Uterus (tissue), 3 donors: ENCODE measurements at regions not wholly inside any gene's neighbourhood (a gene's known extent, or its start where the extent isn't known, plus 50 kb on each side); places are given as distances from the start of the nearest gene placed in this dataset.
"Not testable (repeated sequence)": the region's sequence is repeated elsewhere in the genome, so short reads cannot be mapped to it uniquely, and the experiment has no call there.

ENCODE experiments used
- DNase-seq, 2 donors: peaks; one replicate each; pipeline ENCODE4 v3.0.0-alpha.2; 2019 to 2020
- H3K27ac ChIP-seq, 2 donors: fragments of 200-600 bp; sonication (generic); 1 replicate in 1 of 2; 2 replicates in 1 of 2; pipeline ENCODE4 v1.5.1; 2016 to 2018
- H3K27me3 ChIP-seq, 2 donors: fragments of 200-600 bp; sonication (generic); one replicate each; pipeline ENCODE4 v1.5.1; 2018 to 2019; ENCODE audit warnings: control low read depth in 1 of 2
- H3K36me3 ChIP-seq, 2 donors: fragments of 200-600 bp; sonication (generic); one replicate each; pipeline ENCODE4 v1.5.1; 2019; ENCODE audit warnings: control low read depth in 1 of 2
- H3K4me1 ChIP-seq, 2 donors: fragments of 200-600 bp; sonication (generic); one replicate each; pipeline ENCODE4 v1.5.1; 2018 to 2019; ENCODE audit warnings: control low read depth in 1 of 2
- H3K4me3 ChIP-seq, 2 donors: fragments of 200-600 bp; sonication (generic); 1 replicate in 1 of 2; 2 replicates in 1 of 2; pipeline ENCODE4 v1.5.1; 2018 to 2019; ENCODE audit warnings: mild to moderate bottlenecking in 1 of 2
- H3K9me3 ChIP-seq, 2 donors: fragments of 200-600 bp; sonication (generic); one replicate each; pipeline ENCODE4 v1.5.1; 2019; ENCODE audit warnings: control low read depth in 1 of 2
- POLR2A ChIP-seq, 2 donors: fragments of 450-650 bp; IDR thresholded peaks; one replicate each; pipeline ENCODE4 v1.6.1; 2016; ENCODE audit warnings: antibody characterized with exemption in 2 of 2, mild to moderate bottlenecking in 1 of 2, moderate library complexity in 1 of 2
- intact Hi-C: fragments of 100-400 bp; cut with DNase I; formaldehyde crosslinking; loops from one replicate; pipeline ENCODE4 v1.15.1; 2023; ENCODE audit warnings: low total_unique reads
- TF ChIP-seq, protein P1 (sequence below), 4 experiments: fragments of 200-600 bp in 2 of 4; fragments of 450-650 bp in 2 of 4; sonication (generic) in 2 of 4; IDR thresholded peaks; one replicate each; pipeline ENCODE4 v1.5.1; 2016 to 2019; ENCODE audit warnings: antibody characterized with exemption in 4 of 4, mild to moderate bottlenecking in 2 of 4, moderate library complexity in 1 of 4
- donor health status: DM: yes; HTN: yes; CAD: no.

DNA sequence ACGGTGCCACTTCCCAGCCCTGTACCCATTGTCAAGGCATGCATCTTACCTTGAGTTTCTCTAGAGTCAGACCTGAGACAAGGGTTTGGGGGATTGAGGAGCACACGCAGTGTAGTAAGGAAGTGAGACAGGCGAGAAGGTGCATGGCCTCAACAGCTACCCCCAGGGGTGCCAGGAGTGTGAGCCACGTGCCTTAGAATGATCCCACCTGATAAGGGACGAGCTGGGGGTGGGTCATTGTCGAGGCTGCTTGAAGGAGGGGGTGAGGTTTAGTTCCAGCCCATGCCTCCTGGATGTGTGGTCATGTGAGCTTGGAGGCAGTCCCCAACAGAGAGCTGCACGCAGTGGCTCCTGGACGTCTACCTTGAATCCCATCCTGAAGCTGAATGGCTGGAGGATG lies 320.5 kb downstream of the VRK1 start:
- Histone ChIP-seq H3K27me3 (no peaks in the 10 kb centered on the region), H3K9me3 (no peaks in the 10 kb centered on the region), H3K4me3 (no peak overlapping the region), H3K27ac (no peak overlapping the region), H3K4me1 (no peaks in the 10 kb centered on the region), H3K36me3 (no peaks in the 10 kb centered on the region)
- DNase-seq: no peak
- no peak for TF ChIP-seq POLR2A (IDR thresholded peaks at IDR 0.05)
- TF ChIP-seq, protein P1, sequence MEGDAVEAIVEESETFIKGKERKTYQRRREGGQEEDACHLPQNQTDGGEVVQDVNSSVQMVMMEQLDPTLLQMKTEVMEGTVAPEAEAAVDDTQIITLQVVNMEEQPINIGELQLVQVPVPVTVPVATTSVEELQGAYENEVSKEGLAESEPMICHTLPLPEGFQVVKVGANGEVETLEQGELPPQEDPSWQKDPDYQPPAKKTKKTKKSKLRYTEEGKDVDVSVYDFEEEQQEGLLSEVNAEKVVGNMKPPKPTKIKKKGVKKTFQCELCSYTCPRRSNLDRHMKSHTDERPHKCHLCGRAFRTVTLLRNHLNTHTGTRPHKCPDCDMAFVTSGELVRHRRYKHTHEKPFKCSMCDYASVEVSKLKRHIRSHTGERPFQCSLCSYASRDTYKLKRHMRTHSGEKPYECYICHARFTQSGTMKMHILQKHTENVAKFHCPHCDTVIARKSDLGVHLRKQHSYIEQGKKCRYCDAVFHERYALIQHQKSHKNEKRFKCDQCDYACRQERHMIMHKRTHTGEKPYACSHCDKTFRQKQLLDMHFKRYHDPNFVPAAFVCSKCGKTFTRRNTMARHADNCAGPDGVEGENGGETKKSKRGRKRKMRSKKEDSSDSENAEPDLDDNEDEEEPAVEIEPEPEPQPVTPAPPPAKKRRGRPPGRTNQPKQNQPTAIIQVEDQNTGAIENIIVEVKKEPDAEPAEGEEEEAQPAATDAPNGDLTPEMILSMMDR (IDR thresholded peaks at IDR 0.05): no peak
- intact Hi-C loops: no loop called here

DNA sequence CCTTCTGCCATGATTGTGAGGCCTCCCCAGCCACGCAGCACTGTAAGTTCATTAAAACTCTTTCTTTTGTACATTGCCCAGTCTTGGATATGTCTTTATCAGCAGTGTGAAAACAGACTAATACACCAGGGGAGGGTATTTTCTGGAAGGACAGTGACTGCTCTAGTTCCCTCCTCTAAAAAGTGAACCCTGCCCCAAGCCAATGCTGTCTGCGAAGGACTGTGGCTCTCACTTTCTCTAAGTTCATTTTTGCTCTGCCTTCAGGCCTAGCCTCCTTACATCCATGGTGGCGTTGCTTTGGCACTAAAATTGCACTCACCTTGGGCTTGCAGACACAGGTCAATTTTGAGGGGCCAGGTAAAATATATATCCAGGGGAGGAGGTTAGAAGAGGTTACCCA lies 323.0 kb downstream of the VRK1 start:
- Histone ChIP-seq H3K4me1 (no peaks in the 10 kb centered on the region), H3K9me3 (no peaks in the 10 kb centered on the region), H3K4me3 (no peak overlapping the region), H3K27ac (no peak overlapping the region), H3K36me3 (no peaks in the 10 kb centered on the region), H3K27me3 (no peaks in the 10 kb centered on the region)
- TF ChIP-seq, protein P1 (IDR thresholded peaks at IDR 0.05): no peak
- TF ChIP-seq POLR2A (IDR thresholded peaks at IDR 0.05): no peak
- no peak for DNase-seq
- intact Hi-C loops: no loop called here

DNA sequence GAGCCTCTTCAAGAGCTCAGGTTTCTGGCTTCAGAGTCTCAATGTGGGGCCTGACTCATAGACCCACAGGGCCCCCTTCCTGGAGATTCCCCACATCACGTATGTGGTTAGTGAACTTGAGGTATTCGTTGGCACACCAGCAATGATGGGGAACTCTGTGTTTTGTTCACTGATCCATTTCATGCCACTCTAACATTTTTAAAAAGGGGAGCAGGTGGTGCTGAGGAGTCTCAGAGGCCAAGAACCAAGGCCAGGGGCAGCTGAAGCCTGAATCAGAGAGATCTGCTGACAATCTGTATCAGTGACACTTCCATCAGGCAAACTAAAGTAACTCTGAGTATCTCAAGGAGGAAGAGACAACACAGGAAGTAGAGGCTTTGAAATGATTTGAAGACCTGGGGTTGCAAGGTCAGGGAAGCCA lies 323.4 kb downstream of the VRK1 start:
- Histone ChIP-seq H3K9me3 (no peaks in the 10 kb centered on the region), H3K36me3 (no peaks in the 10 kb centered on the region), H3K27ac (no peak overlapping the region), H3K27me3 (no peaks in the 10 kb centered on the region), H3K4me1 (no peaks in the 10 kb centered on the region), H3K4me3 (no peak overlapping the region)
- intact Hi-C loops: no loop called here
- no peak for DNase-seq
- TF ChIP-seq, protein P1 (IDR thresholded peaks at IDR 0.05): no peak
- no peak for TF ChIP-seq POLR2A (IDR thresholded peaks at IDR 0.05)

DNA sequence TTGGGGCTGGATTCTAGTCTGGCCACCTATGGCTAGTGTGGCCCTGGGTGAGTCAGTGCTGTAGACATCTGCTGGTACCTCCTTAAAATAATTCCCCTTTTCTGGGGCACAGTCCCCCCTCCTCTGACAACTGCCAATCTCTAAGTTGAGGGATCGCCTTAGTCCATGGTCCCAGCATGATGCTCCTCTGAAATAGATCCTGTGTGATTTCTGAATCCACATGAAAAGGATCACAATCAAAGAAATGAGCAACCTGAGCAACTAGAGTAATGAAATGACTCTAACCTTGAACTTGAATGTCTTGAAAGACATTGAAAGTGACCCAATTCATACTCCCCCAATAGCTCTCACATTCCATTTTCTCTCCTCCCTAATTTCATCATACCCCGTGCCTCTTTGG lies 332.5 kb downstream of the VRK1 start:
- intact Hi-C loops: no loop called here
- Histone ChIP-seq H3K36me3 (no peaks in the 10 kb centered on the region), H3K4me3 (no peak overlapping the region), H3K4me1 (no peaks in the 10 kb centered on the region), H3K9me3 (no peaks in the 10 kb centered on the region), H3K27ac (no peak overlapping the region), H3K27me3 (no peaks in the 10 kb centered on the region)
- TF ChIP-seq, protein P1 (IDR thresholded peaks at IDR 0.05): no peak
- TF ChIP-seq POLR2A (IDR thresholded peaks at IDR 0.05): no peak
- DNase-seq: no peak

DNA sequence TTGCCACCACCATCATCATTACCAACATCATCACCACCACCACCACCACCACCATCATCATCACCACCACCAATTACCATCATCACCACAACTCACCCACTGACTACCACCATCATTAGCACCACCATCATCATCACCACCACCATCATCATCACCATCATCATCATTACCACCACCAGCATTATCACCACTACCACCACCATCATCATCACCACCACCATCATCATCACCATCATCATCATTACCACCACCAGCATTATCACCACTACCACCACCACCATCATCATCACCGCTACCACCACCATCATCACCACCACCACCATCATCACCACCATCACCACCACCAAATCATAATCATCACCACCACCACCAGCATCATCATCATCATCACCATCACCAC lies 338.7 kb downstream of the VRK1 start:
- H3K9me3 ChIP-seq, H3K36me3 ChIP-seq, H3K27me3 ChIP-seq, intact Hi-C loops, H3K4me1 ChIP-seq, DNase-seq, H3K27ac ChIP-seq, H3K4me3 ChIP-seq: not testable (repeated sequence)

DNA sequence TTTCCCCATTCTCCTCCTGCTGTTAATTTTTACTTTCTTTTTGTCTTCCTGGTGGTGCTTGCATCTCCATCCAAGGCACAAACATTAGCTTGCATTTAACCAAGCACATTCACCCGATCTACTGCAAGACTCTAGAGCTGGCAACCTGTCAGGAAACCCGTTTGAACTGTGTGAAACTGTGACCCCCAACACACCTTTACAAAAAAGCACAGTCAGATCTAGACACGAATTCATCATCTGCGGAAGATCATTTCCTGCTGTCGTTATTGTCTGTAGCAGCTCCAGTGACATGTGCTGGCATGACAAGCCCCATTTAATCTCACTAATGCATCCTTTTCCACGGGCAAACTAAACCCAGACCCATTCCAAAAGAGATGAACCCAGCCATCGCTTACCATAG lies 340.5 kb downstream of the VRK1 start:
- H3K9me3 ChIP-seq: no peaks in the 10 kb centered on the region
- no peaks in the 10 kb centered on the region for H3K36me3 ChIP-seq
- no peak for DNase-seq
- intact Hi-C loops: no loop called here
- no peaks in the 10 kb centered on the region for H3K27me3 ChIP-seq
- no peak overlapping the region for H3K4me3 ChIP-seq
- H3K4me1 ChIP-seq: no peaks in the 10 kb centered on the region
- no peak for TF ChIP-seq POLR2A (IDR thresholded peaks at IDR 0.05)
- TF ChIP-seq, protein P1 (IDR thresholded peaks at IDR 0.05): no peak
- no peak overlapping the region for H3K27ac ChIP-seq
